H9 (cell line): ENCODE measurements at regions not wholly inside any gene's neighbourhood (a gene's known extent, or its start where the extent isn't known, plus 50 kb on each side); places are given as distances from the start of the nearest gene placed in this dataset.

Experiments
- DNase-seq: peaks from one replicate; pipeline ENCODE4 v3.0.0-alpha.2; 2017
- H2AFZ ChIP-seq: one replicate; pipeline ENCODE4 v1.6.1; 2013; ENCODE audit warnings: mild to moderate bottlenecking, low read length, control low read depth, moderate library complexity
- H2AK5ac ChIP-seq: 2 replicates; pipeline ENCODE4 v1.6.1; 2013; ENCODE audit warnings: low read length, control low read depth, mixed read lengths; ENCODE audit not compliant: insufficient read length
- H2BK120ac ChIP-seq: one replicate; pipeline ENCODE4 v1.6.1; 2013; ENCODE audit warnings: low read depth, mild to moderate bottlenecking, low read length, control low read depth, inconsistent platforms; ENCODE audit not compliant: poor library complexity, severe bottlenecking
- H2BK12ac ChIP-seq: 2 replicates; pipeline ENCODE4 v1.6.1; 2013; ENCODE audit warnings: low read length, control low read depth, mixed read lengths, low read depth; ENCODE audit not compliant: insufficient read length
- H2BK15ac ChIP-seq: 2 replicates; pipeline ENCODE4 v1.6.1; 2013; ENCODE audit warnings: low read depth, low read length, control low read depth
- H2BK20ac ChIP-seq: one replicate; pipeline ENCODE4 v1.6.1; 2013; ENCODE audit warnings: low read depth, mild to moderate bottlenecking, low read length, control low read depth, inconsistent platforms; ENCODE audit not compliant: poor library complexity, severe bottlenecking
- H2BK5ac ChIP-seq: 2 replicates; pipeline ENCODE4 v1.6.1; 2013; ENCODE audit warnings: low read length, control low read depth, mixed read lengths; ENCODE audit not compliant: insufficient read length
- H3K14ac ChIP-seq: 2 replicates; pipeline ENCODE4 v1.6.1; 2013; ENCODE audit warnings: low read length, control low read depth; ENCODE audit not compliant: insufficient read depth
- H3K18ac ChIP-seq: 2 replicates; pipeline ENCODE4 v1.6.1; 2013; ENCODE audit warnings: low read depth, mild to moderate bottlenecking, mixed read lengths, low read length, control low read depth; ENCODE audit not compliant: insufficient read length
- H3K23ac ChIP-seq: 2 replicates; pipeline ENCODE4 v1.6.1; 2013; ENCODE audit warnings: low read length, control low read depth, mixed read lengths, low read depth; ENCODE audit not compliant: insufficient read length
- H3K23me2 ChIP-seq: 2 replicates; pipeline ENCODE4 v1.6.1; 2013; ENCODE audit warnings: low read depth, mild to moderate bottlenecking, mixed read lengths, low read length, control low read depth; ENCODE audit not compliant: insufficient read length, poor library complexity, severe bottlenecking
- H3K27ac ChIP-seq: 2 replicates; pipeline ENCODE4 v1.5.1; 2013; ENCODE audit warnings: low read length, control low read depth, mixed read lengths, low read depth; ENCODE audit not compliant: insufficient read length
- H3K27me3 ChIP-seq: 2 replicates; pipeline ENCODE4 v1.6.1; 2013; ENCODE audit warnings: low read length, control low read depth, inconsistent platforms; ENCODE audit not compliant: insufficient read depth
- H3K4ac ChIP-seq: 2 replicates; pipeline ENCODE4 v1.6.1; 2013; ENCODE audit warnings: low read depth, mild to moderate bottlenecking, control low read depth, inconsistent platforms, low read length, moderate library complexity
- H3K4me1 ChIP-seq: 2 replicates; pipeline ENCODE4 v1.6.1; 2013; ENCODE audit warnings: low read length, control low read depth, inconsistent platforms; ENCODE audit not compliant: insufficient read depth
- H3K4me2 ChIP-seq: 2 replicates; pipeline ENCODE4 v1.6.1; 2013; ENCODE audit warnings: low read length, control low read depth, mixed read lengths; ENCODE audit not compliant: insufficient read length, insufficient read depth
- H3K56ac ChIP-seq: 2 replicates; pipeline ENCODE4 v1.6.1; 2013; ENCODE audit warnings: low read depth, mild to moderate bottlenecking, mixed read lengths, low read length, control low read depth; ENCODE audit not compliant: insufficient read length
- H3K79me1 ChIP-seq: 2 replicates; pipeline ENCODE4 v1.6.1; 2013; ENCODE audit warnings: low read depth, mild to moderate bottlenecking, moderate library complexity, low read length, control low read depth, inconsistent platforms; ENCODE audit not compliant: insufficient read depth, poor library complexity, severe bottlenecking
- H3K79me2 ChIP-seq: 2 replicates; pipeline ENCODE4 v1.6.1; 2013; ENCODE audit warnings: low read length, control low read depth, inconsistent platforms; ENCODE audit not compliant: insufficient read depth
- H3K9ac ChIP-seq: 2 replicates; pipeline ENCODE4 v1.6.1; 2013; ENCODE audit warnings: low read length, control low read depth, mixed read lengths; ENCODE audit not compliant: insufficient read length; ENCODE audit errors: extremely low read depth
- H3K9me3 ChIP-seq: one replicate; pipeline ENCODE4 v1.6.1; 2013; ENCODE audit warnings: low read depth, low read length, inconsistent platforms; ENCODE audit not compliant: control insufficient read depth
- H3T11ph ChIP-seq: one replicate; pipeline ENCODE4 v1.6.1; 2013; ENCODE audit warnings: mild to moderate bottlenecking, low read length, control low read depth, inconsistent platforms
- H4K20me1 ChIP-seq: one replicate; pipeline ENCODE4 v1.6.1; 2013; ENCODE audit not compliant: control insufficient read depth, insufficient read length, insufficient read depth
- H4K5ac ChIP-seq: 2 replicates; pipeline ENCODE4 v1.6.1; 2013; ENCODE audit warnings: low read depth, mild to moderate bottlenecking, mixed read lengths, low read length, control low read depth; ENCODE audit not compliant: insufficient read length
- H4K8ac ChIP-seq: replicated peaks from 2 replicates; pipeline ENCODE4 v1.6.1; 2013; ENCODE audit warnings: low read length, control low read depth, mixed read lengths, low read depth; ENCODE audit not compliant: insufficient read length
- H4K91ac ChIP-seq: 2 replicates; pipeline ENCODE4 v1.6.1; 2013; ENCODE audit warnings: low read depth, mild to moderate bottlenecking, moderate library complexity, mixed read lengths, low read length, control low read depth; ENCODE audit not compliant: insufficient read length
- H3K27ac Mint-ChIP-seq, 3 experiments: 2 replicates in 2 of 3; 3 replicates in 1 of 3; pipeline ENCODE4 v1.8.0; 2020 to 2021; ENCODE audit warnings: mixed read lengths in 3 of 3, mild to moderate bottlenecking in 1 of 3, moderate library complexity in 1 of 3
- H3K27me3 Mint-ChIP-seq: 2 replicates; pipeline ENCODE4 v1.8.0; 2021; ENCODE audit warnings: low read depth, mild to moderate bottlenecking, moderate library complexity, mixed read lengths
- H3K36me3 Mint-ChIP-seq, 3 experiments: 2 replicates in 2 of 3; 3 replicates in 1 of 3; pipeline ENCODE4 v1.8.0; 2020 to 2021; ENCODE audit warnings: low read depth in 3 of 3, mixed read lengths in 3 of 3; ENCODE audit not compliant: insufficient read depth in 1 of 3
- H3K4me1 Mint-ChIP-seq, 2 experiments: 2 replicates each; pipeline ENCODE4 v1.8.0; 2020; ENCODE audit warnings: mixed read lengths in 2 of 2
- H3K4me3 Mint-ChIP-seq, 2 experiments: 2 replicates in 1 of 2; 3 replicates in 1 of 2; pipeline ENCODE4 v1.8.0; 2020 to 2021; ENCODE audit warnings: mild to moderate bottlenecking in 2 of 2, mixed read lengths in 2 of 2, moderate library complexity in 1 of 2
- H3K9me3 Mint-ChIP-seq, 2 experiments: 2 replicates in 1 of 2; 3 replicates in 1 of 2; pipeline ENCODE4 v1.8.0; 2020; ENCODE audit warnings: mild to moderate bottlenecking in 2 of 2, mixed read lengths in 2 of 2, moderate library complexity in 1 of 2
- WGBS: extraction: QIAGEN DNeasy Blood & Tissue Kit; methylation state at CpG from one replicate; pipeline ENCODE4 v1.1.7; 2013; ENCODE audit warnings: missing lambda C conversion rate, low lambda C conversion rate, mixed read lengths; ENCODE audit not compliant: insufficient read length; ENCODE audit errors: extremely low coverage; 5-methylcytosine and 5-hydroxymethylcytosine counted together
- TF ChIP-seq, protein P1 (sequence below): fragments of 200-600 bp; sonication (generic); conservative IDR thresholded peaks from 3 replicates; pipeline ENCODE4 v1.8.0; 2021; ENCODE audit warnings: antibody characterized with exemption, mild to moderate bottlenecking

DNA sequence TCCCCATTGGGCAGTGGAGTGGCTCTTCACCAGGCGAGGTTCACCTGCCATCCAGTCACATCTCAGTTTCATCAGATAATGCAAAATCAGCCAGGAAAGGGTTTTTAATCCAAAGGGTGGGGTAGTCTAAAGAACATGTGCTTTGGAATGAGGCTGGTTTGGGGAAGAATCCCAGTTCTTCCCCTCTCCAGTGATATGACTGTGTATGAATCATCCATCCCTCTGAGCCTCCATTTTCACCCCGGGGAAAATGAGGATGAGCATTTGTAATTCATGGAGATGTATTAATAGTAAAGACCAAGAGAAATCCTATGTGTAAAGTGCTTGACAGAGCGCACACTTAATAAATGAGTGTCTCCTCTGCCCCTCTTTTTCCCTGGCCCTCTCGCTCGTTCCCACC lies 215.1 kb upstream of the FGGY start:
- TF ChIP-seq, protein P1, sequence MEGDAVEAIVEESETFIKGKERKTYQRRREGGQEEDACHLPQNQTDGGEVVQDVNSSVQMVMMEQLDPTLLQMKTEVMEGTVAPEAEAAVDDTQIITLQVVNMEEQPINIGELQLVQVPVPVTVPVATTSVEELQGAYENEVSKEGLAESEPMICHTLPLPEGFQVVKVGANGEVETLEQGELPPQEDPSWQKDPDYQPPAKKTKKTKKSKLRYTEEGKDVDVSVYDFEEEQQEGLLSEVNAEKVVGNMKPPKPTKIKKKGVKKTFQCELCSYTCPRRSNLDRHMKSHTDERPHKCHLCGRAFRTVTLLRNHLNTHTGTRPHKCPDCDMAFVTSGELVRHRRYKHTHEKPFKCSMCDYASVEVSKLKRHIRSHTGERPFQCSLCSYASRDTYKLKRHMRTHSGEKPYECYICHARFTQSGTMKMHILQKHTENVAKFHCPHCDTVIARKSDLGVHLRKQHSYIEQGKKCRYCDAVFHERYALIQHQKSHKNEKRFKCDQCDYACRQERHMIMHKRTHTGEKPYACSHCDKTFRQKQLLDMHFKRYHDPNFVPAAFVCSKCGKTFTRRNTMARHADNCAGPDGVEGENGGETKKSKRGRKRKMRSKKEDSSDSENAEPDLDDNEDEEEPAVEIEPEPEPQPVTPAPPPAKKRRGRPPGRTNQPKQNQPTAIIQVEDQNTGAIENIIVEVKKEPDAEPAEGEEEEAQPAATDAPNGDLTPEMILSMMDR, result no peak
- peak overlapping the region in 1 of 3 experiments; percentile 86; a peak in 4 of 7 replicates for H3K27ac Mint-ChIP-seq

More for the DNA sequence above, 215.1 kb upstream of the FGGY start:
- no peaks in the 10 kb centered on the region for H3K79me2 ChIP-seq
- H3K27me3 Mint-ChIP-seq, result no peaks in the 10 kb centered on the region; the same call in 1 of the 2 replicates
- no peak overlapping the region for H4K8ac ChIP-seq
- no peak overlapping the region for H4K5ac ChIP-seq
- H3K27ac ChIP-seq, result no peak overlapping the region
- H4K91ac ChIP-seq, result no peak overlapping the region
- H3K4me2 ChIP-seq, result no peak overlapping the region
- no peak overlapping the region for H2BK15ac ChIP-seq
- no peak overlapping the region for H2AFZ ChIP-seq
- H3K18ac ChIP-seq, result no peak overlapping the region
- H2AK5ac ChIP-seq, result no peak overlapping the region
- no peak overlapping the region for H3K9ac ChIP-seq
- no peaks in the 10 kb centered on the region for H3K79me1 ChIP-seq
- no peak overlapping the region for H3K14ac ChIP-seq
- no peak overlapping the region for H2BK120ac ChIP-seq
- no peak overlapping the region for H3K4ac ChIP-seq
- peaks cover 25% of the 10 kb centered on the region; the same call in 1 of the 2 replicates for H3K4me1 ChIP-seq
- no CpG with 5 or more reads among the region's 5 CpGs for WGBS
- H4K20me1 ChIP-seq, result no peaks in the 10 kb centered on the region
- H2BK12ac ChIP-seq, result no peak overlapping the region
- H3K9me3 ChIP-seq, result no peaks in the 10 kb centered on the region
- H3K36me3 Mint-ChIP-seq, result no peaks in the 10 kb centered on the region; a peak in 1 of 7 replicates
- H3K23ac ChIP-seq, result no peak overlapping the region
- no peak overlapping the region for H3K56ac ChIP-seq
- H2BK20ac ChIP-seq, result no peak overlapping the region
- no peak for DNase-seq
- peaks cover 58 to 62% of the 10 kb centered on the region in 2 experiments for H3K4me1 Mint-ChIP-seq
- no peaks in the 10 kb centered on the region for H3K27me3 ChIP-seq
- H3K4me3 Mint-ChIP-seq, result no peak overlapping the region
- H3K9me3 Mint-ChIP-seq, result no peaks in the 10 kb centered on the region
- H3T11ph ChIP-seq, result no peak overlapping the region
- no peak overlapping the region for H2BK5ac ChIP-seq
- peaks cover 2% of the 10 kb centered on the region for H3K23me2 ChIP-seq
